HG03565 (cell line): ENCODE measurements at regions not wholly inside any gene's neighbourhood (a gene's known extent, or its start where the extent isn't known, plus 50 kb on each side); places are given as distances from the start of the nearest gene placed in this dataset.

ENCODE experiments used
- ATAC-seq: cut with Tn5 transposase; IDR thresholded peaks from one replicate; pipeline ENCODE4 v1.9.1; 2021; ENCODE audit warnings: mild to moderate bottlenecking, moderate library complexity; ENCODE audit not compliant: unreplicated experiment

- ATAC-seq: no peak
These were observed 574.4 kb upstream of the NOX3 start for GRCh38 chr6:156030053-156030452.

- no peak for ATAC-seq
These were observed 573.8 kb upstream of the NOX3 start for GRCh38 chr6:156029286-156029985.

- ATAC-seq: no peak
These were observed 572.9 kb upstream of the NOX3 start for GRCh38 chr6:156028335-156029131.

GRCh38 chr6:156027248-156027626 is 571.6 kb upstream of the NOX3 start:
- ATAC-seq: no peak

GRCh38 chr6:156026486-156027247 is 571.0 kb upstream of the NOX3 start:
- no peak for ATAC-seq

GRCh38 chr6:156024339-156024738 is 568.7 kb upstream of the NOX3 start:
- ATAC-seq: no peak

- ATAC-seq: no peak
These were observed 566.2 kb upstream of the NOX3 start for GRCh38 chr6:156021746-156022396.

- no peak for ATAC-seq
These were observed 562.2 kb upstream of the NOX3 start for GRCh38 chr6:156017838-156018237.

- no peak for ATAC-seq
These were observed 560.7 kb upstream of the NOX3 start for GRCh38 chr6:156016186-156016976.

- no peak for ATAC-seq
These were observed 557.5 kb upstream of the NOX3 start for GRCh38 chr6:156013155-156013554.

- no peak for ATAC-seq
These were observed 554.0 kb upstream of the NOX3 start for GRCh38 chr6:156009656-156010055.

- ATAC-seq: no peak
These were observed 549.2 kb upstream of the NOX3 start for GRCh38 chr6:156004796-156005195.

GRCh38 chr6:155996151-155996550 is 540.5 kb upstream of the NOX3 start:
- ATAC-seq: no peak

- ATAC-seq: no peak
These were observed 539.6 kb upstream of the NOX3 start for GRCh38 chr6:155995281-155995680.

- ATAC-seq: no peak
These were observed 538.4 kb upstream of the NOX3 start for GRCh38 chr6:155994086-155994485.

GRCh38 chr6:155993240-155993639 is 537.6 kb upstream of the NOX3 start:
- ATAC-seq: no peak

GRCh38 chr6:155985660-155986138 is 530.1 kb upstream of the NOX3 start:
- ATAC-seq: no peak

- no peak for ATAC-seq
These were observed 525.1 kb upstream of the NOX3 start for GRCh38 chr6:155980768-155981079.

- ATAC-seq: no peak
These were observed 524.6 kb upstream of the NOX3 start for GRCh38 chr6:155980014-155980767.

GRCh38 chr6:155975506-155975905 is 519.9 kb upstream of the NOX3 start:
- ATAC-seq: no peak
